Fibroblast of skin of abdomen (primary cell): ENCODE measurements at regions not wholly inside any gene's neighbourhood (a gene's known extent, or its start where the extent isn't known, plus 50 kb on each side); places are given as distances from the start of the nearest gene placed in this dataset.
"Not testable (repeated sequence)": the region's sequence is repeated elsewhere in the genome, so short reads cannot be mapped to it uniquely, and the experiment has no call there.

Experiments
- DNase-seq: peaks from one replicate; pipeline ENCODE4 v3.0.0-alpha.2; 2013

DNA sequence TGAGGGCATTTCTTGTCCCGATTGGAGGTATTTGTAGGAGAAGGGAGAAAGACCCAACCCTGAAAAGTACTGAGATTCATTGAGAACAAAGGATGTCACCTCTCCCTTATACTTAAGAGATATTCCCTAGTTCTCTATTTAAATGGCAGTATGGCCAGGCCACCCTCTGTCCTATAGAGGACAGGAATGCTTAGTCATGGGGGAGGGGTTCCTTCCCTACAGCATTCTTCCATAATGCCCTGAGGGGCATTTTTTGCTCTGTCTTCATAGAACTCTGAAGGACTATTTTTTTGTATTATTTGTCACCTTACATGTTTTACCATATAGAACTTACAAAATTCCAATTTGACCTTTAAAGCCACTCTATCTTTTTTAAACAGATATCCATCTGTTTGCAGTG, 176.3 kb downstream of the TMEM161B start:
- no peak for DNase-seq

DNA sequence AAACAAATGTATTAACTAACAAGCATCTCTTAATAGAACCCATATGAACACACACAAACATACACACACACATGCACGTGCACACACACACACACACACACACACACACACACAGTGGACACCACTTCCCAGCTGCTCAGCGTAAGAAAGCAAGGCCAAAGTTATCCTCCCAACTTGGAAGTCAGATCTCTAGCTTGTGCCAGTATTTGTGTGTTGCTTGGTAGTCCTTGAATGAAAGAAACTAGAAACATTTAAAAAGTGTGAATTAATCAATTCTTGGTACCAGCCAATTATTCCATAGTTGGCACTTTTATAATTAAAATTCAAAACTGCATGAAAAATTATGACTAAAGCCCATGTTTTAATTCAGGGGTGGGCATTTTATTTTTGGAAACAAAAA, 178.1 kb downstream of the TMEM161B start:
- DNase-seq, result no peak

DNA sequence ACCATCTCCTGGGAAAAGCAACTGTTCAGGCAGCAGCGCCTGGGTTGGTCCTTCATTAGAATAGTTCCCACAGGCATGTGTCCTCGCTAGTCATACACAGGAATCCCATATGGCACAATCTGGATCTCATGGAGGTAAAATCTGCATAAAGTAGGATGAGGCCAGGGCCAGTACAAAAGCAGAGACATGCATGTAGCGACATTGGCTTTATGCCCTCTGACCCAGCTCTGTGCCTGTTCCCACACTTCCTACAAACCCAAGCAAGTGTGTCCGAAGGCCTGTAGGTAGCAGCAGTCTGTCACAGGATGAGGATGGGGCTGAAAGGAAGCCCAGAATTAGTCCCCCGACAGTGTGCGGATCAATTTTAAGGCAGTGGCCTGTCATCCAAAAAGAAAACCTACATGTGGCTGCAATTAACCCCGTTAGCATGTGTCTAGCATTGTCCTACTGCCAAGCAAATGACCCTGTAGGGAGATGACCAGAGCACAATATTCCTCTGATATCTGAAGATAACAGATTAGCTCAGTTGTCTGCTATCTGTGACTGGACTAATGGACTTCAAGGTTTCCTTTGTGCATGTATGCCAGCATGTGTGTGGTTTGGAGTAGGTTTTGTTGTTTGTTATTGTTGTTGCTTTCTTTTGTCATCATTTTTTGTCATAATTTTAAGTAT, 178.8 kb downstream of the TMEM161B start:
- DNase-seq, result no peak

DNA sequence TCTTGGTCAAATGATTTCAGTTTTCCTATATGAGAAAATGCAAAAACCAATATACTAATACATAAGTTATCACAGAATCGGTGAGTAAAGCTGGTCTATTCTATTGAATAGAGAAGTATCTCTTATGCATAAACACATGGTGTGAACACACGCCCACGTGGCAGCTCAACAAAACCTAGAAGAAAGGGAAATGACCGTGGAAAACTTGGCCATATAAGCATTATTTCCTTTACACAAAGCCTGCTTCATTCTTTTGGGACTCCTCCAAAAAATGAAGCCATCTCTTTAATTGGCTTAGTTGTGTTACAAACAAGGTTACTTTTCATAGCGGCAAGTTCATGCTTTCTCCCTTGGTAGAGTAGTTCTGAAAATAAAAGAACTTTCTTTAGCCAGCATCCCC, 183.2 kb downstream of the TMEM161B start:
- no peak for DNase-seq

DNA sequence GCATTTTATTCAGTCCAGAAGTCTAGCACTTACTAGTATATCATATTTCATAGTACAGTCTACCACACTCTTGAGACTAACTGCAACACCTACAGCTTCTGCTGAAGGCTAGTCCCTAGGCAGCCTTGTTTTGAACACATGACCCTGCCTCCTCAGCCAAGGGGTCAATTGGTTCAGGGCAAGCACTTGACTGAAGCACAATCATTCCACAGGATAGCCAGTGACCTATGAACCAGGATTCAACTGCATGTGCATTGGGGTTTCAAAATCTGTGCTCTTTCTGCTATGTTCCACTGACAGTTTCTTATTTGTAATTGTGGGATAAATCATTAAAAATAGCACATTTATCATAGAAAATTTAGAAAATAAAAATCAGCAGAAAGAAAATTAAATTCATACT, 186.8 kb downstream of the TMEM161B start:
- no peak for DNase-seq

DNA sequence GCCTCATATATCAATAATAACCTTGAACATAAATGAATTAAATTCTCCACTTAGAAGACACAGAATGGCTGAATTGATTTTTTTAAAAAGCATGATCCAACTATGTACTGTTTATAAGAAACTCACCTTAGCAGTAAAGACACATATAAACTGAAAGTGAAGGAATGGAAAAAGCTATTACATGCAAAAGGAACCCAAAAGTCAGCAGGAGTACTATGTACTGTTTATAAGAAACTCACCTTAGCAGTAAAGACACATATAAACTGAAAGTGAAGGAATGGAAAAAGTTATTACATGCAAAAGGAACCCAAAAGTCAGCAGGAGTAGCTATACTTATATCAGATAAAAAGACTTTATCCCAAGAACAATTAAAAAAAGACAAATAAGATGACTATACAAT, 204.8 kb downstream of the TMEM161B start:
- DNase-seq, result no peak

DNA sequence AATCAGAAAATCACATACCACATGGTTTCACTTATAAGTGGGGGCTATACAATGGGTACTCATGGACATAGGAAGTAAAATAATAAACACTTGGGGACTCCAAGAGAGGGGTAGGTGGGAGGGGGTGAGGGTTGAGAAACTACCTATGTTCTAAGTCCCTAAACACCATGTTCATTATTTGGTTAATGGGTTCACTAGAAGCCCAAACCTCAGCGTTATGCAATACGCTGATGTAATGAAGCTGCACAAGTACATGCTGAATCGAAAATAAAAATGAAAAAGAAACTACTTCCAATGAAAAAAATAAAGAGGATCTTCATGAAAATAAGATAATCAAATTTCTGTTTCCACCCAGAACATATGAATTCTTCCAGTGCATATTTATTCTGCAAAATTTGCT, 208.5 kb downstream of the TMEM161B start:
- no peak for DNase-seq

DNA sequence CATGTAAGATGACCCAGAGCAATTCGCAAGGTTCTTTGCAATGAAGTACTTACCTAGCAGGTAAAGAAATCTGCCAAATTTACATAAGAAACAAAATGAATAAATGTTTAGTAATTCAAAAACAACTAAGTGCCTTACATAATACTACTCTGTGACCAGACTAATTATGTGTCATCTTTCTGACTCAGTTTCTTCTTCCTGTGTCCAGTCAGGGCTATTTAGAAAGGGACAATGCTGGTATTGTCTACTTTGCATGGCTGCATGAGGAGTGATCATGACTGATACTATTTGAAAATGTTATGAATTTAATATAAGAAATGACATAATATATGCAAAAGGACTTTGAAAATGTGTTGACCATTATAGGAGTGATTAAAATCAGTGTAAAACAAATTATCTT, 210.0 kb downstream of the TMEM161B start:
- no peak for DNase-seq

DNA sequence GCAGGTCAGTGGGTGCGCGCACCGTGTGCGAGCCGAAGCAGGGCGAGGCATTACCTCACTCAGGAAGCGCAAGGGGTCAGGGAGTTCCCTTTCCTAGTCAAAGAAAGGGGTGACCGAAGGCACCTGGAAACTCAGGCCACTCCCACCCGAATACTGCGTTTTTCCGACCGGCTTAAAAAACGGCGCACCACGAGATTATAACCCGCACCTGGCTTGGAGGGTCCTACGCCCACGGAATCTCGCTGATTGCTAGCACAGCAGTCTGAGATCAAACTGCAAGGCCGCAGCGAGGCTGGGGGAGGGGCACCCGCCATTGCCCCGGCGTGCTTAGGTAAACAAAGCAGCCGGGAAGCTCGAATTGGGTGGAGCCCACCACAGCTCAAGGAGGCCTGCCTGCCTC, 216.2 kb downstream of the TMEM161B start:
- not testable (repeated sequence) for DNase-seq

DNA sequence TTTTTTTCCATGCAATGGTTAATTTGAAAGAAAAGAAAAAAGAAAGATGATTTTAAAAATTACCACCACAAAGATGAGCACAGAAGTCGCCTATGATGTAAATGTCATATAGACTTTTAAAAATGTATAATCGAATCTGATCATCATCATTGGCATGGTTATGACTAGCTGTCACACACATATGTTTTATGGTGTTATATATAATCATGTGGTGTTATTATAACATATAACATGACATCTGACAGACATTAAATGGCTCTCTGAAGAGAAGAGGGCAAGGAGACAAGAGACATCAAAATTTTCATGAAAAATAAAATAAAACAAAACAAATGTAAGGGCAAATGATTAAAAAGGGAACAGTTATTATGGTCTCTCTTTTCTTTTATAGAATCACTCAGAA, 217.5 kb downstream of the TMEM161B start:
- DNase-seq, result no peak

DNA sequence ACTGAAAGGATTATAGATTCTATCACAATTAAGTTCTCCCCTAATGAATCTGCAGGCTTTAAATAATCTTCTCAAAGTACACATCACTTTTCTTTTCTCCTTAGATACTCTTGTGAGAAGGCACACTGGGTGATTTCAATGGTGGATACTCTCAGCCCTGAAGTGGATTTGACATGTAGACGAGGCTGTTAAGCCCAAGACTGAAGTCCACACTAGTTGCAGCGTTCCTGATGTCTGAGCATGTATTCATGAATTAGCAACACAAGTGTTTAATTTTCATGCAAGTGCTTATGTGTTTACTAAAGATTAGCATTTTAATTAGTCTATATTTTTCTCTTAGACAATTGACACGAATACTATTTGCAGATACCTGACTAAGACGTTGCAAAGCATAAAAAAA, 218.9 kb downstream of the TMEM161B start:
- DNase-seq, result no peak

DNA sequence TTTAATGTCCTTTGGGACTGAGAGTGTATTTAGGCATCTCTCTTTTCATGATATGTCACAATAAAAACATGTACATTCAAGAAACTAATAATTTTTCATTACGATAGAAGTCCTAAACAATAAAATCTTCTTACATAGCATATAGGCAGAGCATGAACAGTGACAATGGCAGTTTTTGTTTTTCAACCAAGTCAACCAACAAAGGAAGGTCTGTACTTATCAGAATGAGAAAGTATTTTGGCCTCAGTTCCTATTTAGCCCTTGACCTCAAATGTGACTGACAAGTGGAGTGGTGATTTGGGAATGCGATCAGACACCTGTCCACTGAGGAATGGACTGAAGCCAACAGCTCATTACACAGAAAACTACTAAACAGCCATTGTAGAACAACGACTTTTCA, 219.5 kb downstream of the TMEM161B start:
- no peak for DNase-seq

DNA sequence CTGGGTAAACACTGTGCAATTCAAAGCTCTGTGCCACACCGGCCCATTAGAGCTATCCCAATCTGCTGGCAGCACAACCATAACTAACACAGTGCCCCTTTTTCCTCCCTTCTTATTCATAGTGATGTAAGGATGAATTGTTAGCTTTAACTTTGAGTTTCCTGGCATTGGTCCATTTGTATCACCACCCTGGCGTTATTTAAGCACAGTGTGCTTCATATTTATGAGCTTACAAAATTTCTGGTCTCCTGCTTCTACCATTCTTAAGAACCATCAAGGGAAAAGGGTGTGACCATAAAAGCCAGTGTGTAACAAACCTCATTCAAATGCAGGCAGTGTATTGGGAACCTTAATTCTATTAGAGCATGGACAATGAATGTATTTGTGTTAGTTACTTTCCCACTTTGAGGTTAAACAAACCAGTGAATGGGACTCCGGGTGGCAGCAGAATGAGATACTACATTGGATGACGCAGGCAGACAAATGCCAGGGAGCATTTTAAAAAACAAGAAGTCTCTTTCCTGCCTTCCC, 222.6 kb downstream of the TMEM161B start:
- DNase-seq, result no peak

DNA sequence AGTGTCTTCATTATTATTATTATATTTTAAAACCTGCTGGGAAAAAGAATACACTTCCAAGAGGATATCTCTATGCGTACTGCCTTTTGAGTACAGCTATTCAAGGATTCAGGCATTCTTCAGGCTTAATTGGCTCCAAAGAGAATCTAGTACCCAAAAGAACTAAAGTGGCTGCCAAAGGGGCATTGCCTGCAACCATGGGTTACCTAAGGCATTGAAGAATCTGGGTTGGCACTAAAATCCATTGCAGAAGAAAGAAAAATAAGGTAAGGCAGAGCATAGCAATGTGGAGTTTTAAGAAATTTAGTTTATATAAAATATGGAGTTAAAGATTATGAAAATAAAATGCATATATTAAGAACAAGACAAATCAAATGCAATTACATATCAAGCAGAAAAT, 223.5 kb downstream of the TMEM161B start:
- DNase-seq, result no peak

DNA sequence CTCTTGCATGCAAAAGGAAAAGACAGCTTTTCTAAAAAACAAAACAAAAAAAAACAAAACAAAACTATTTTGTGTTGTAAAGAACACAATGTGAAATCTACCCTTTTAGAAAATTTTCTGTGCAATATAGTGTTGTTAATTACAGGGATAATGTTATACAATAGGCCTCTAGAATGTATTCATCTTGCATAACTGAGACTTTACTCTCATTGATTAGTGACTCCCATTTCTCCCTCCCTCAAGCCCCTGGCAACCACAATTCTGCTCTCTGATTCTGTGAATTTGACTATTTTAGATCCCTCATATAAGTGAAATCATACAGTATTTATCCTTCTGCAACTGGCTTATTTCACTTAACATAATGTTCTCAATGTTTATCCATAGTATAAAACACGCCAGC, 234.1 kb downstream of the TMEM161B start:
- no peak for DNase-seq

DNA sequence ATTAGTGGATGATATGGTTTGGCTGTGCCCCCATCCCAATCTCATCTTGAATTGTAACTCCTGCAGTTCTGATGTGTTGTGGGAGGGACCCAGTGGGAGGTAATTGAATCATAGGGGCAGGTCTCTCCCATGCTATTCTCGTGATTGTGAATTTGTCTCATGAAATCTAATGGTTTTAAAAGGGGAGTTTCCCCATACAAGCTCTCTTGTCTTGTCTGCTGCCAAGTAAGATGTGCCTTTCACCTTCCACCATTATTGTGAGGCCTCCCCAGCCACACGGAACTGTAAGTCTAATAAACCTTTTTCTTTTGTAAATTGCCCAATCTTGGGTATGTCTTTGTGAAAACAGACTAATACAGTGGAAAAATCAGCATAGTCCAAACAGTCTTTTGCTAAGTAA, 235.5 kb downstream of the TMEM161B start:
- DNase-seq, result no peak

DNA sequence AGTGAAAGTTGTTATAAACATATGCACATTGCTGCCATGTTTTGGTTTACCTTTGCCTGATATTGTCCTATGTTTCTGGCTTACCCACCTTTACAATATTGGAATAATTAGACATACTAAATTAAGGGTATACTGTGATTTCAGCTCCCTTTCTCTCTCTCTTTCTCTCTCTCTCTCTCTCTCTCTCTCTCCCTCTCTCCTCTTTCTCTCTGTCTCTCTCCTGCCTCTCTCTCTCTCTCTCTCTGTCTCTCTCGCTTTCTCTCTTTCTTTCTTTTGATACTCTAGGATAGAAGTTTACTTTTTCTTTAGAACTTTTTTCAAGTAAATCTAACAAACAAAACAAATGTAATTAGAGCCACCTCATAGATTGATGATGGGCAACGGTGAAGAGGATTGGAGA, 239.6 kb downstream of the TMEM161B start:
- no peak for DNase-seq

DNA sequence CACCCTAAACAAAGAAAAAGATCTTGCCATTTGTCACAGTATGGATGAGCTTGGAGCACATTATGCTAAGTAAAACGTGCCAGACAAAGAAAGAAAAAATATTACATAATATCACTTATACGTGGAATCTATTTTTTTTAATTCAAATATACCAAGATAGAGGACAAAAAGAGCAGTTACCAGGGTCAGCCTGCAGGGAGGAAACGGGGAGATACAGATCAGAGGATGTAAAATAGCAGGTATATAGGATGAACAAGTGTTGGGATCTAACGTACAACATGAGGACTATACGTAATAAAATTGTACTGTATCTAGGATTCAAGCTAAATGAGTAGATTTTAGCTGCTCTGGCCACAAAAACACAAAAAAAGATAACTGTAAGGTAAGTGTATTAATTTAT, 247.5 kb downstream of the TMEM161B start:
- no peak for DNase-seq

DNA sequence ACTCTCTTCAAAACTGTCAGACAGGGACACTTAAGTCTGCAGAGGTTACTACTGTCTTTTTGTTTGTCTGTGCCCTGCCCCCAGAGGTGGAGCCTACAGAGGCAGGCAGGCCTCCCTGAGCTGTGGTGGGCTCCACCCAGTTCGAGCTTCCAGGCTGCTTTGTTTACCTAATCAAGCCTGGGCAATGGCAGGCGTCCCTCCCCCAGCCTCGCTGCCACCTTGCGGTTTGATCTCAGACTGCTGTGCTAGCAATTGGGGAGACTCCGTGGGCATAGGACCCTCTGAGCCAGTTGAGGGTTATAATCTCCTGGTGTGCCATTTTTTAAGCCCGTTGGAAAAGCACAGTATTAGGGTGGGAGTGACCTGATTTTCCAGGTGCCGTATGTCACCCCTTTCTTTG, 253.7 kb downstream of the TMEM161B start:
- DNase-seq, result not testable (repeated sequence)

DNA sequence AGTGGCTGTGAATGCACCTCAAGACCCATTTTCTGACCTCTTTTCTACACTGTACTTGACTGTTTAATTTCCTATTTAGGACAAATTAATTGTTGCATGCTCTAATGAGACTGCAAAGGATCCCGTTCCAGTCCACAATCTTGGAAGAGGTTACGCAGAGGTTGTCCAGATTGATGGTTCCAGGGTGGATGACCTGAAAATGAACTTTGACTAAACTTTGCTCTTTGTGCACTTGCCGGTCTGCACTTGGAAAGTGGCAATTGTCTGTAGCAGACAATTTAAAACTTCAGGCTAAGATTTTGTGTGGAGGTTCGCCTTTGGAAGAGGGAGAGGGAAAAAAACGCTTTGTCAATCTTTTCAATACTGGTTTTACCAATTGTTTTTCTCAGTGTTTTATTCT, 267.8 kb downstream of the TMEM161B start:
- DNase-seq, result no peak

DNA sequence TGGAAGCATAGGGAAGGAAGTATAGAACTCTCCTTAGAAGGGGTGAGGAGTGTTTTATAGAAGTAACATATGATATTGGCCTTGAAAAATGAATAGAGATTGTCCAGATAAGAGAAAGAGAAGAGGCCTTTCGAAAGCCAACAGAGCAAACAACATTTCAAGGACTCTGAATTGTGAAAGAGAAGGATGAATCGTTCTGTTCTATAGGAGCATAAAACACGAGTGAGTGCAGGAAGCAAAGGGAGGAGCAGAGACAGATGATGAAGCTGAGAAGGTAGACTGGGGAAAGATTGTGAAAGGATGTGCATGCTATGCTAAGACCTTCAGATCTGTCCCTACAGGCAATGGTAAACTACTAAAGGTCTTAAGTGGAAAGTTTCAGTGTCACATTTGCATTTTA, 271.0 kb downstream of the TMEM161B start:
- no peak for DNase-seq

DNA sequence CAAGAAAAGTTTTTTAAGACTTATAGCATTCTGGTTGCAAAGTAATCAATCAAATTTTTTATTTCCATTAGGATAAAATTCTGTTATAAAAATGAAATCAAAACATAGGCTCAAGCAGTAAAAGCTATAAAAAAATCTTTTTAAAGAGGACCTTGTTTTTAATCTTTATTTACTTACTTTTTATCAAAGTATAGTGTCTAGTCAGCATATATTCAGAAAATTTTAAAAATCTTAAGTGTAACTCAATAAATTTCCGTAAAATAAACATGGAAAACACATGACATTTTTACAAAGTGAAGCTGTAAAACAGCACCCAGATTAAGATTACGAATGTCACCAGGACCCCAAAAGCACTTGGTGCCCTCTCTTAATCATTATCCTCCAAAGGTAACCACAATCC, 302.4 kb downstream of the TMEM161B start:
- no peak for DNase-seq

DNA sequence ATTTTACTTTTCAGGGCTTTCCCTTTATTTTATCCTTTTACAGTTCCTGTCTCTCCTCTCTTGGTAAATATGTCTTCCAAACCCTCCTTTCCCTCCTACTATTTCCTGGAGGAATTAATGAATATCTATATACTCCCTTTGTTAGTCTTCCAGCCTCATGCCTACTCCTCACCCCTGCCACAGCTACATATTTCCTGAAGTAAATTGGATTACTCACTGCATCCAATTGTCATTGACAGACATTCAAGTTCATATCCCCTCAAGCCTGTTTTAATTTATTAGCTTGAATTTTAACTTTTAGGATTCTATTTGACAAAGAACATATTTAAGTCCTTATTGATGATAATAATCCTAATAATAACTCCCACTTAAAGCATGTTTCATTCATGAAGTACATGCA, 314.5 kb downstream of the TMEM161B start:
- DNase-seq, result no peak

DNA sequence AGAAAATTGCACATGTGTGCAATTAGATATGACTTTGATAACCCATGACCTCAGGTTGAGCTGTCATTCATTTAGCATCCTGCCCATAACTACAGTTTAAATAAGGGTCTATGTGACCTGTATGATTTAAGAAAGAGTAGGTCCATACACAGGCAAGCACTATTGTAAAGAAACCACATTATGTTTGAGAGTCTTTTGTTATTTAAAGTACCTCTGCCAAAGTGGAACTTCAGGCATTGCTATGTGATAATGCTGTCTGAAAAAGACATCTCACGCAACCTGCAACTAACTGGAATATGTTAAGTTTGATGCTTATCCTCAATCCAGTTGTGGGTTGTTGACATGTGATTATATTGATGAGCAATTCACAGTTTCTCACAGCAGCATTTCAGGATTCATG, 317.0 kb downstream of the TMEM161B start:
- DNase-seq, result no peak
